ENCODE measurements at regions not wholly inside any gene's neighbourhood (a gene's known extent, or its start where the extent isn't known, plus 50 kb on each side); places are given as distances from the start of the nearest gene placed in this dataset.
"Not testable (repeated sequence)": the region's sequence is repeated elsewhere in the genome, so short reads cannot be mapped to it uniquely, and the experiment has no call there.

- no peak for DNase-seq (ENCODE audit: low read depth)
Observed at GRCh38 chr7:98728555-98728954, 111.5 kb downstream of the NPTX2 start.

- no peak for DNase-seq (ENCODE audit: low read depth)
Observed at GRCh38 chr7:98729121-98729520, 112.0 kb downstream of the NPTX2 start.

- DNase-seq (ENCODE audit: low read depth) = no peak
Observed at GRCh38 chr7:98730326-98730725, 113.2 kb downstream of the NPTX2 start.

GRCh38 chr7:98731651-98732050 lies 114.6 kb downstream of the NPTX2 start:
- DNase-seq (ENCODE audit: low read depth) = no peak

- peak; percentile 84 for DNase-seq (ENCODE audit: low read depth)
Observed at GRCh38 chr7:98733036-98733435, 116.0 kb downstream of the NPTX2 start.

- DNase-seq (ENCODE audit: low read depth) = peak; percentile 56
Observed at GRCh38 chr7:98735801-98736200, 118.7 kb downstream of the NPTX2 start.

- DNase-seq (ENCODE audit: low read depth) = not testable (repeated sequence)
Observed at GRCh38 chr7:98736461-98736860, 119.4 kb downstream of the NPTX2 start.

GRCh38 chr7:98737176-98737575 lies 120.1 kb downstream of the NPTX2 start:
- DNase-seq (ENCODE audit: low read depth) = no peak

- DNase-seq (ENCODE audit: low read depth) = no peak
Observed at GRCh38 chr7:98740643-98741042, 123.6 kb downstream of the NPTX2 start.

- peak; percentile 84 for DNase-seq (ENCODE audit: low read depth)
Observed at GRCh38 chr7:98745722-98746318, 124.0 kb downstream of the TMEM130 start.

GRCh38 chr7:98748090-98748489 lies 121.7 kb downstream of the TMEM130 start:
- no peak for DNase-seq (ENCODE audit: low read depth)

GRCh38 chr7:98753176-98753575 lies 116.6 kb downstream of the TMEM130 start:
- no peak for DNase-seq (ENCODE audit: low read depth)

GRCh38 chr7:98753989-98754479 lies 115.8 kb downstream of the TMEM130 start:
- peak; percentile 68 for DNase-seq (ENCODE audit: low read depth)

- peak; percentile 51 for DNase-seq (ENCODE audit: low read depth)
Observed at GRCh38 chr7:98755138-98755898, 114.5 kb downstream of the TMEM130 start.

- no peak for DNase-seq (ENCODE audit: low read depth)
Observed at GRCh38 chr7:98758157-98758556, 111.7 kb downstream of the TMEM130 start.

GRCh38 chr7:98760201-98760651 lies 109.6 kb downstream of the TMEM130 start:
- DNase-seq (ENCODE audit: low read depth) = peak; percentile 78

GRCh38 chr7:98761225-98761624 lies 108.6 kb downstream of the TMEM130 start:
- DNase-seq (ENCODE audit: low read depth) = no peak

- DNase-seq (ENCODE audit: low read depth) = no peak
Observed at GRCh38 chr7:98762620-98763019, 107.2 kb downstream of the TMEM130 start.

- DNase-seq (ENCODE audit: low read depth) = no peak
Observed at GRCh38 chr7:98763441-98763840, 106.4 kb downstream of the TMEM130 start.

- DNase-seq (ENCODE audit: low read depth) = no peak
Observed at GRCh38 chr7:98764946-98765345, 104.9 kb downstream of the TMEM130 start.

GRCh38 chr7:98770085-98770484 lies 99.7 kb downstream of the TMEM130 start:
- not testable (repeated sequence) for DNase-seq (ENCODE audit: low read depth)

- peak; percentile 82 for DNase-seq (ENCODE audit: low read depth)
Observed at GRCh38 chr7:98771519-98771918, 98.3 kb downstream of the TMEM130 start.

- DNase-seq (ENCODE audit: low read depth) = no peak
Observed at GRCh38 chr7:98771941-98772603, 97.7 kb downstream of the TMEM130 start.
